Urothelium cell line (cell line): ENCODE measurements at regions not wholly inside any gene's neighbourhood (a gene's known extent, or its start where the extent isn't known, plus 50 kb on each side); places are given as distances from the start of the nearest gene placed in this dataset.

Experiments
- DNase-seq: peaks from one replicate; pipeline ENCODE4 v3.0.0; 2011; ENCODE audit warnings: low spot score, mixed read lengths
- FAIRE-seq: peaks from 2 replicates; lab custom pipeline; 2011; peaks lifted over from hg19 to GRCh38; lab: Jason Lieb, UNC

DNA sequence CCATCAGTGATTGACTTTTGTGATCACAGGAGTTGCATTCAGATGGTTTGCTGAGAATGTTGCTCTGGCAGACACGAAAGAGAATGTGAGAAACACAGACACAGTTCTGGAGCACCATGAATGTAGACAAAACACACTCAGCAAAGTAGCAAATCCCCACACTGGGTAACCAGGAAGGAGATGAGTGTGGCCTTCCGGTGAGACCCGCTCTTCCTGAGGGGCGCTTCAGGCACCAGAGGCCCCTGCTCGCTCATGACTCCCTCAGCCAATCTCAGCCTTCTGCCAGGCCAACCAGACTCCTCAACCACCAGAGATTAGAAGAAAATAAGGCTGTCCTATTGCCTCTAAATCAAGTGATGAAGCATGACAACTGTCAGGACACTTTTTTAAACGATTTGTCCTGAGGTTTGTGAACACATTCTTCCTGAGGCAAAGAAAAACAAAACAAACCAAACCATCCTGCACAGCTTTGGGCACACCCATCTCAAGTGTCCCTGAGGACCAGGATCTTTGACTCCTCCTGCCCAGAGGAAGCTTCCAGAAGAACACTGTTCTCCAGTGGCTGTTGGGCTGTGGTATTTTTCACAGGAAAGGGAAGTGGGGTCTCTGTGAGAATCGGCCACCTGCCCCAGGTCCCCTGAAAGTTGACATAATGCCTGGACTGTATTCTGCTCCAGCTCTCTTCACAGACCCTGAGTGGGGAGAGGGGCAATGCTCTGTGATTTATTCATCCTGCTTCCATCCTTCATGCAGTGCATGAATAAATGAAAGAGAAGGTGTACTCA is 152.8 kb downstream of the BCL11A start:
- FAIRE-seq (no peak), DNase-seq (no peak)

DNA sequence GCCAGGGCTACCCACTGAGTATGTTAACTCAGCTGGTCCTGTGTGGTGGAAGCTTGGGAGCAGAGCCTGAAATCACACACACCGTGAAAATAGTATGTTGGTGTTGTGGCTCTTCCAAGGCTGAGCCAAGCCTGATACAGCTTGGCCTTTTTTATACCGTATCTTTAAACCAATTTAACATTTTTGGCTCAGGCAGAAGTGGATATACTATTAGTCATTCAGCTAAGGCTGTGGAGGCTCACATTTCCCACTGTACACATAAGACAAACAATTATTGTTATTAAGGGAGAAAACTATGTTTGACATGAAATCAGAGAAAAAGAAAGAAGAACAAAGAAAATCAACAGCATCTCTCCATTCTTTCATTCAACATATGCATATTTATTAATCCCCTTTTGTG is 159.0 kb downstream of the BCL11A start:
- DNase-seq (no peak), FAIRE-seq (peak; percentile 63)

DNA sequence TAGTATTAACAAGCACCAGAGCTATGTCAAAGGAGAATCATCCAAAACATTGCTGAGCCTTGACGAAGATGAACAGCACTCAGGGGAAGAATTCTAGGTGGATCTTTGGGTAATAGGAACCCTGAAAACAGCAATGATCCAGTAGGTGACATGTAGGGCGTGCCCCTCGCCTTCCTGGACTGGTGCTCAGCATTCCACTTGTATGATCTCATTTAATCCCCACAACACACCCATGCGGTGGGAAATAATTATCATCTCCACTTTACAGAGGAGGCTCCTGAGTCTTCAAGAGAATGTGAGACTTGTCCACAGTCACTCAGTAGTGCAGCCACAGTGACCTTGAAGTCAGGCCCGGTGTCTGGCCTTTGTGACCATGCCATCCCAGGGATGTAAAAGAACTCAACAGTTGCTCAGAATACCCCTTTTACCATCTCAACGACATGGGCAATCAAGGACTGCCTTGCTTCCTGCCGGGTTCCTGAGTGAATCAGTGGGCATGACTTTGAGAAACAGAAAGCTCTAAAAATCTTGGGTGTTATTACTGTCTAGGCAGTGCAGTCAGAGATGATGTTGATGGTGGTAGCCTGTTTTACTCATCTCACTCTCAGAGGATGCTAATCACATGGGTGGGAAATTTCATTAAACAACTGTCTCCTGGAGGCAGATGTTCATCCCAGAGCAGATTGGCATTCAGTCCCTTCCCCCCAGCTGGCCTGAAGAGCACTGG is 161.6 kb downstream of the BCL11A start:
- FAIRE-seq (no peak), DNase-seq (no peak)

DNA sequence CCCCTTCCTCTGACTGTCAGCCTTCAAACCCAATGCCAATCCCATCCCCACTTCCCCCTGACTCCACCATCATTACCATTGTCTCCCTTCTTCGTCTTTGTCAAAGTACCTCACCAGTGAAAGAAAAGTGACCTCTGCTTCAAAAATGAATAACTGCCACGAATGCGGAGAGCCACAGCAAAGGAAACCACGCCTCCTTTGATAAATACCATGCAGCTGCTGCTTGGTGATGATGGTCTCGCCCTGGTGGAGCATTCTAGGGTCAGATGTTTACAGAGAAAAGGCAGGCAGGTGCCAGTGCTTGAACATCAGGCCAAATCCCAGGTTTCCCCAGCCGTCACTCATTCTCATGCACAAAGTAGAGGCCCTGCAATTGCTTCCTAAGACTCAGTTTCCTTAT is 162.2 kb downstream of the BCL11A start:
- peak; percentile 13 for FAIRE-seq

DNA sequence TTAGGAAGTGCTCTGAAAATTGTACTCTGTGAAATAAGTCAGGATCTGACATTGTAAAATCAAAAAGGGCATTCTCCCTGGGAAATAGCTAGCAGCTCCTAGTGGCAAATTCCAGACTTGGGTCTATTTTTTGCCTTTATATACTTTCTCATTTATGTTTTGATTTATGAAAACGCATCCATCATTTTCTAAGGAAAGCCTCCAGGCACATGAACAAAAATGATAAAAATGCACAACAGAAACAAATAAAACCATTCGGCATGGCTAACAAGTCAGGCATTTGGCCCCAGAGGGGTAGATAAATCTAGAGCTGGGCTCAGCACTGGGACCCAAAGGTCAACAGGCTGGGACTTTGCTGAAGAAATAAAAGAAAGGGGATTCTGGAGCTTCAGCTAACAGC is 167.0 kb downstream of the BCL11A start:
- DNase-seq: no peak
- no peak for FAIRE-seq

More for the DNA sequence above, 162.2 kb downstream of the BCL11A start:
- DNase-seq: no peak

DNA sequence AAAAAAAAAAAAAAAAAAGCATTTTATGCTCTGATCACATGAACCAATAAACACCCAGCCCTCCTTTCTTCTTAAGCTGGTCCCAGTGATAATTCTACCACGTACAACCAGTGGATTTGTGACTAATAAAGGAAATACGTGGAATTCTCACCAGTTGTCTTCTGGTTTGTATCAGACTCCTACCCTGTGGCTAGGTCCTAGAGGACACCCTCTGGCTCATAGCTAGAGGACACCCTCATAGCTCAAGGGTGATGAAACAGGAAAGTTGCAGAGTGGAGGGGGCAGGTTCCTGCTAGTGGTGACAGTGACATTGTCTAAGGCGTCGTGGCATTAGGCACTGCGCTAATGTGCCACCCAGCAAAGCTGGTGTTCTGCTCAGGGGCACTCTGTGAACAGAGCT is 167.8 kb downstream of the BCL11A start:
- DNase-seq (no peak), FAIRE-seq (no peak)

DNA sequence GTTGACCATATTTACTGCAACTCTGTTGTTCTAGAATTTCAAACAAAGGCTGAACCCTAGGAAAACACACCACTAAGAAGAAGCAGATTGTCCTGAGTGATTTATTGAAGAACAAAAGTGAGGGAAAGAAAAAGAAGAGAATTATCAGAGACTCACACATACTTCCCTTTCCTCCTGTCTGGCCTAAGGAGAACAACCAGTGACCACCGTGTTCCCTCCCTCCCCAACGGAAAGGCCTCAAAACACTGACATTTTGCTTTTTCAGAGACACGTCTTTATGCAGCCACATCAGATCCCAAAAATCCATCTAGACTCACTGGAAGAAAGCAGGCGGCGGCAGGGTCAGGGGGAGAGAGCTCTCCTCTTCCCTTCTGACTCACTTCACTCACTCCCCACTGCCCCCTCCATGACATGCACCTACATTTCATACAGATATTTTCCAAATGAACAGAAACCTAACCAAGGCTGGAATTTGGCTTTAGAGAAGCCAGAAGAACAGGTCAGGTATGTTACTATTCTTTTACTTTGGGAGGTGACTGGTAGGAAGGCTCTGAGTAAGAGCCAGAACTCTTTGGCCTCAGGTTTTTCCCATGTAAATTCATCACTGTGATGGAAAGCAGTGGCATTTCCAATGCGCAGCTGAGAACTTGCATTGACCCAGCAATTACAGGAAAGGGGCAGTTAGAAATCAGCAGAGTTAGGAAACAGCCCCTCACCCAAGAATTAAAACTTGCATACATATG is 169.9 kb downstream of the BCL11A start:
- DNase-seq (no peak), FAIRE-seq (no peak)

DNA sequence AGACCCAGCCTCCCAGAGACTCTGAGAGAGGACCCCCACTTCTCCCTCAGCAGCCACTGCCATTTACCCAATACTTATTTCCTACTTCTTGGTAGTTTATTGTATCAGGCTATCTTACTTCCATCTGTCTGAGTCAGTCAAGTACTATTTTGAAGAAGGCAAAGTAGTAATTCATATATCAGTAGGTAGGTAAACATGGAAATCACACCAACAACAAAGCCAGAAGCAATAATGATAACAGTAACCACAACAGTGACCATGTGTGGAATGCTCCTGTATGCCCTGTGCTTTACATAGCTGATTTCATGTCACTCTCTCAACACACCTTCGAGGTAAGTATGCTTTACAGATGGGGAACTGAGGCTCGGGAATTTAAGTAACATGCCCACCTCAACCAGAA is 173.0 kb downstream of the BCL11A start:
- DNase-seq: no peak

DNA sequence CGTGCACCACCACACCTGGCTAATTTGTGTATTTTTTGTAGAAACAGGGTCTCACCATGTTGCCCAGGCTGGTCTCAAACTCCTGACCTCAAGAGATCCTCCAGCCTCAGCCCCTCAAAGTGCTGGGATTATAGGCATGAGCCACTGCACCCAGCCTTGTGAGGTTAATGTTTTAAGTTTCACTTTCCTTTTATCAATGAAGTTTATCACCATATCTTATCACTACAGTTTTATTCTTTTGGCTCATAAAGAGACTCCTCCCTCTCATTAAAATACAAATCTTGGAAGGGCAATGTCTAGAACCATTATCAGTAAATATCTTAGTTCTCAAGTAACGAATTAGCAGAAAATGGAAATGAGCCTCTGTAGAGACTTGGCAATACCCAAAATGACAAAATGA is 173.8 kb downstream of the BCL11A start:
- no peak for FAIRE-seq
- no peak for DNase-seq

More for the DNA sequence above, 173.0 kb downstream of the BCL11A start:
- FAIRE-seq: no peak

DNA sequence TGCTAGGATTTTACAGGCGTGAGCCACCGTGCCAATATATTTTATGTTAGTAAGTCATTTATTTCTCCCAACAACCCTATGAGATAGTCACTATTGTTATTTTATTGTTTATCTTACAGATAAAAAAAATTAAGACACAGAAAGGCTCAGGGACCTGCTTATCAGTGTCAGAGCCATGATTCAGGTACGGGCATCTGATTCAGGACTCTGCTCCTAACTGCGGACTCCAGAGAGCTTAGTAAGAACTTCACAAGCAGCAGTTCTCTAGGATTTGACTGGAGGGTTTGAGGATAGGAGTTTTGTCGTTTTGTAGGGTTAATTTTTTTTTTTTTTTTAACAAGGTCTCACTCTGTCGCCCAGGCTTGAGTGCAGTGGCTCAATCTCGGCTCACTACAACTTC is 174.2 kb downstream of the BCL11A start:
- no peak for DNase-seq
- FAIRE-seq: no peak

DNA sequence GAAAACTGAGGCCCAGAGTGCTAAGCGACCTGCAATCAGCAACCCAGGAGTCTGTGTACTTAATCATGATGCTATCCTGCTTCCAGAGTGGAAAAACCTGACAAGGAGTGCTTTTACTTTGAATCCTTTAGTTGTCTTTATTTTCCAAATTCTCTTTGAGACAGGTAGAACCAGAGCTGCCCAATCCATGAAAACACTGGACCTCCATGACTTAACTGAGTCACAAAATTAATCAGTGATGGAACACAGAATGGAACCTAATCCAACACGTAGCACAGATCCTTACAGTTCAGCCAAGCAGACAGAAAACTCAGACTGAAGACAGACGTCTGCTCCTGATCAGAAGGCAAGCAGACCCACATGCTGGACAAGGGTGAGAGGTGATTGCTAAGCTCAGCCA is 175.6 kb downstream of the BCL11A start:
- FAIRE-seq: no peak

DNA sequence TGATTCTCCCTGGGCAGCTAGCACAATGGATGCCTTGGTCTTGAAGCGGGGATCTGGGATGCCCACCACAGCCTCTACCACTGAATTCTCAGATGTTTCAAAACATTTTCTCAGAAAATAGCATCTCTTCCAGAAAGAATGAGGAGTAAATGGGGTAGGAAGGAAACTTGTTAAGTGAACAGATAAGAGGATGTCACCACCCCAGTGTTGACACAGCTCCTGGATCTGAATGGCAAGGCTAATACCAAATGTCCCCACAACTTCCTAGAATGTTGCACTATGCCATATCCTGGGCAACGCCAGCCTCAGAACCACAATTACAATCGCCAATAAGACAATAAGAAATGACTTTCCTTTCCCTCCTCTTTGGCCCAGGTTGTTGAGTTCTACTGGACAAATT is 177.2 kb downstream of the BCL11A start:
- no peak for DNase-seq
- FAIRE-seq: no peak

More for the DNA sequence above, 175.6 kb downstream of the BCL11A start:
- DNase-seq: no peak

DNA sequence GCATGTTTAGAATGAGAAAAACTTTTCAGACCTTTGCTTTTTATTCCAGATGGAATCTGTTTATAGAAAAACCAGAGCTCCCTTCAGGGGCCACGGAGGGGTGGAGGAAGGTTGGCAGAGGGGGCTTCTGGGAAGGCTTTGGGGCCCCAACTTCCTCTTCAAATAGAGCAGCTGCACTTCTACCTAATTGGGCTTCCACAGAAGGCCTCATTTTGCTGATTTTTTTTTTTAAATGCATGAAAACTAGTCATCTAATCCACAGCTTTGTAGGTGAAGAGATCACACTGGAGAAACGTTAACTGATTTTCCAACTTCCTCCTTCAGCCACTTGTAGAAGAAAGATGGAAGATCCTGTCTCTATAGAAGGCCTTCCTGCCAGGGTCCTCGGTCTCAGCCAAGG is 181.8 kb downstream of the BCL11A start:
- FAIRE-seq: no peak

DNA sequence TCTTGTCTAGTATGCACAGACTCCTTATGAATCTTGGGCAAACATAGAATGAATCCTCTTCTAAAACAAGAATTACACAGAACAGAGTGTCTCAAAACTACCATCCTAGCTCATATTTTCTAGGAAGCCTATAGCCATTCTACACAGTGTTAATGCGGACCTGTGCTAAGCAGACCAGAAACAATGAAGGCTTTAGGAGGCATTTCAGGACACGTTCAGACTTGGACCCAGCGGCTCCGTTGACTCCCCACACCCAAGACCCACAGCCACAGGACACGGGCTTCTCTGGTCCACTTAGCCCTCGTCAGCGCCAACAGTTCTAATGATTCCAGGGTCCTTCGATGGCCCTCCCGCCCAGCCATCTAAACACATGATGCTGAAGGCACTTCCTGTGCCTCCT is 182.2 kb downstream of the BCL11A start:
- FAIRE-seq (no peak), DNase-seq (no peak)

More for the DNA sequence above, 181.8 kb downstream of the BCL11A start:
- no peak for DNase-seq

DNA sequence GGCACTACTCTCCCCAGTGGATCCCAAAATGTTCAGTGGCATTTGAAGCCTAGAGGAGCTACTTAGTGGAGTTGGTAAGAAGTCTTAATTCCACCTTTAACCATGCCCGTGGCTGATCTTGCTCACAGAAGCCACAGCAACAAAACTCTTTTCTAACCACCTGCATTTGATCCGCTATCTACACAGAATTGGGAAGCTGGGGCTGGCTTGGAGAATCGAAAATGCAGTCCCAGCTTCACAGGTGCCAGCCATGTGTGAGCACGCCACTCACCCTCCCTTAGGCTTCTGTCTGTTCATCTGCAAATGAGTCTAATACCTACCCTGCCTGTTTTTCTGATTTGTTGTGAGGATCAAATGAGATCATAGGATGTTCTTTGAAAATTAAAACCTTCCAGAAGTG is 182.6 kb downstream of the BCL11A start:
- DNase-seq (no peak), FAIRE-seq (no peak)

DNA sequence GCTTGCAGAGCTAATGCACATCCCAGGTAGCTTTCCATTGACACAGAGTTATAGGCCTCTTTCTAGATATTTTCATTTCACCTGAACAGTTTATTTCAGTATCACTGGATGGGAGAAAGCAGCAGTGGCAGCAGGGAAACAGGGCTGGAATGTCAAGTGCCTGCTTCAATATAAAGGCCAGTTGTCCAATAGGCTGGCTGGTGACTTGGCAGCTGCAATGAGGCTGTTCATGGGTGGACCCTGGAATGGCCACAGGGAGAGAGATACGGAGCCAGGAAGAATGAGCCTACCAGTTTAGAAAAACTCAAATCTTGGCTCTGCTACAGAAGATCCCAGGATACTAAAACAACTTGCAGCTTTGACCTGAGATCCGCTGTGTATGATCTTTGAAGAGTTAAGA is 185.0 kb downstream of the BCL11A start:
- FAIRE-seq (no peak), DNase-seq (no peak)

DNA sequence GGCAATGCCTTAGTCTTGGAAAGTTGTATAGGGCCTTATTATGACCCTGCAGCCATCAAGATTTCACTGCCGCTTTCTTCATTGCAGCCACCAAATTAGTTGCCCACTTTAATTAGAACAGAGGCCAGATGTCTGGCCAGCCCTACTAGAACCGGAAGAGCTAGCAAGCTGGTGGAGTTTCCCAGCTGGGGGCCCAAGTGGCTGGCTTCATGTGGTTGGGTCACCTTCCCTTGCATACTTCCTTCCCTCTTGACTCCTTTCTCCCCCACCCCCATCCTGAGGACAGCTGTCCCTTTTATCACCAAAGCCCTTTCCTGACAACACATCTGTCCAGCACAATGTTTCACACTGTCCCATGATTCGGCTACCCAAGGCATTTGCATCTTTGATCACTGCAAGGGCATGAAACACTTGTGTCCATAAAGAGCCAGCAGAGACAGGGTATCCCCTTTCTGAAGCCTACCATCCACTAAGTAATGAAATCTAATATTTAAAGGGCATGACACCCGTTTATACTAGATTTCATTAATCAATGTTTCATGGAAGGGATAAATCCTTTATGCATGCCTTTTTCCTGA is 187.2 kb downstream of the BCL11A start:
- no peak for FAIRE-seq
- no peak for DNase-seq

DNA sequence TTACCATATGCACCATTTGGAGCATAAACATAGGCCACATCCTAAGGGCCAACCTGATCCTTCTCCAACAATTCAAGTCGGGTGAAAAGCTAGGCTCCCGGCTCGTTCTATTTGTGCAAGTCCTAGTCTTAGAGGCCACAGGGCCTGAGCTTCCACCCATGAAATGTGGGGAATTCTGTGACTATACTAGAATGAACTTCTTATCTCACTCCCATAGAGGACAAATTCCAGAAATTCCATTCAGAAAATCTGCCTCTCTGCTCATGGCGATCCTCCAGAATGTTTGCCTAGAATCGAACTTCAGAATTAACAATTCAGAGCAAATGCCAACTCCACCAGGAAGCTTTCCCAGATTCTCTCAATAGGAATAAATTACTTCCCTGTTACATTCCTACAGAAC is 187.9 kb downstream of the BCL11A start:
- DNase-seq (no peak), FAIRE-seq (no peak)

DNA sequence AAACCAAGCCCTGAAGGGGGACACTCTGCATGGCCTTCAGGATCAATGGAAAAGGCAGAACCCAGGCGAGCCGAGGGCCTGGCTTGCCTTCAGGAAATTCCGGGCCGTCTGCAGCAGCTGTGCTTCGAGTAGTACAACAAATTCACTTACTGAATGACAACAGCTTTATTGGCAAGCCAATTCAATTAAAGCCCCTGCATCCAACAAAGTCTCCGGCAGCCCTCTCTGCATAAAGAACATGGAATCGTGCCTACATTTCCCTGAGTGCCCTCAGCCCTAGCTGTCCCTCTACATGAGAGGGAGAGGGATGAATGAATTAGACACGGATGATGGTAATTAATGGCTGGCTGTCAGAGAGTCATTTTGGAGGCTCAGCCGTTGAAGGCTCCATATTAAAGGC is 189.0 kb downstream of the BCL11A start:
- no peak for FAIRE-seq
- no peak for DNase-seq

DNA sequence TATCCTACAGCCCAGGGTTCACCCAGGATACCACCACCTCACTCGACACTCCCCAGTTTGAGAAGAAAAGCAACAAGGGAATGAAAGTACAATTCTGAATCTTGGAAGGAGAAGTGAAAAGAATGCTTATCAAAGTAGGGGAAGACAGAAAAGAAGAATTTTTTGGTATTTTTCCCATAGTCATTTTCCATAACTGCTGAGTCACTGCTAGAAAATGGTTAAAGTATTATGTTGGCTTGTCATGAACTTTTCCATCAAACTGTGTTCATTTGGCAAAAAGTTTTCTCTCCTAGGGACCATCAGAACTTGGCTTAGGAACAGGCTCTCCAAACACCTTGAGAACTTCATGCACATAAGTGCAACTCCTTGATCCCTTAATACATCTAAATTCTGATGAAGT is 192.0 kb downstream of the BCL11A start:
- FAIRE-seq: no peak
- no peak for DNase-seq

DNA sequence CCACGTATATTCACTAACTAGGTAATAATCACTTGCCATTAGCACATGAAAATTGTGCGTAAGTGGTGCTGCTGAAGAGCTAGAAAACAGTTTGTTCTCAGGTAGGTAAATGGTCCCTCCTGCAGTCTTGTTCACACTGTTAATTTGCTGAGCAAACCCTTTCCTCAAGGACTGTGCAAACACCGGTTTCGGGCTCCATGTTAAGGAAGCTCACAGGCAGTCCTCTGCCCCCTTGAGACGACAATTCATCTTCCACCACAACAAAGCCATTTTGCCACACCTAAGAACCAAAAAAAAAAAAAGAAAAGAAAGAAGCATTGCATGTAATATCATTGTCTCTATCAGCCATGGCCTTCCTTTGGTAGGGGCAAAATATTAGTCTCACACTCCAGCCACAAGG is 193.9 kb downstream of the BCL11A start:
- DNase-seq: no peak
- no peak for FAIRE-seq
